Nucleus accumbens (tissue), 56 donors: ENCODE measurements at regions not wholly inside any gene's neighbourhood (a gene's known extent, or its start where the extent isn't known, plus 50 kb on each side); places are given as distances from the start of the nearest gene placed in this dataset.

ENCODE experiments used
- DNase-seq, 56 donors: peaks; one replicate each; lab custom pipeline; 2025; lab: John Stamatoyannopoulos, UW

- no peak for DNase-seq
These were observed 196.0 kb upstream of the VRK2 start for GRCh38 chr2:57850415-57851130.

- no peak for DNase-seq
These were observed 191.4 kb upstream of the VRK2 start for GRCh38 chr2:57855212-57855611.

DNA sequence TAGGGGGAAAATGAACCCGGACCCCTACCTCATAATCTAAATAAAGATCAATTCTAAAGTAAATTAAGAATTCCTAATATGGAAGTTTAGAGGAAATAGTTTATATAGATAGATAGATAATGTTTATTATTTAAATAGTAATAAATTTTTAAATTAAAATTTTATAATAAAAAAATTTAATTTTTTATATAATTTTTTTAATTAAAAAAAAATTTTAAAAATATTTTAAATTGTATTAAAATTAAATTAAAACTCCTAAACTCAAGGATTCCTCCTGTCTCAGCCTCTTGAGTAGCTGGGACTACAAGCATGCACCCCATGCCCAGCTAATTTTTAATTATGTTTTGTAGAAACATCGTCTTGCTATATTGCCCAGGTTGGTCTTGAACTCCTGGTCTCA is 186.9 kb upstream of the VRK2 start:
- no peak for DNase-seq

- DNase-seq, result no peak
These were observed 184.5 kb upstream of the VRK2 start for GRCh38 chr2:57862153-57862552.

GRCh38 chr2:57862727-57863126 is 183.9 kb upstream of the VRK2 start:
- DNase-seq, result no peak

- DNase-seq, result no peak
These were observed 181.7 kb upstream of the VRK2 start for GRCh38 chr2:57864926-57865325.

DNA sequence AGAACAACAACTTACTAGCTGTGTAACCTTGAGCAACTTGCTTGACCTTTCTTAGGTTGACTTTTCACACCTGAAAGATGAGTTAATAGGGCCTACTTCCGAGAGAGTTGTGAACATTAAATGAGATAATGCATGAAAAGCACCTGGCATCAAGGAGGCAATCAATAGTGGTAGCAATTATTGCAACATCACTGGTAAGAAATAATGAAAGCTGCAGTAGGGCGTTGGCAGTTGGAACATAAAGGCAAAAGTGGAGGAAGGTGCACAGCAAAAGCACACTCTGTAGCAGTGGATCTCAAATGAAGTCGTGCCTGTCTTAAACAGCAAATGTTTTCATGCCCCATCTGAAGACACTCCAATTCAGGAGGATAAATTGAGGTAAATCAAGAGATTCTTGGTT is 178.9 kb upstream of the VRK2 start:
- DNase-seq, result no peak

- DNase-seq, result no peak
These were observed 177.9 kb upstream of the VRK2 start for GRCh38 chr2:57868619-57869139.

GRCh38 chr2:57869758-57870344 is 176.8 kb upstream of the VRK2 start:
- no peak for DNase-seq

- no peak for DNase-seq
These were observed 170.3 kb upstream of the VRK2 start for GRCh38 chr2:57876313-57876712.

DNA sequence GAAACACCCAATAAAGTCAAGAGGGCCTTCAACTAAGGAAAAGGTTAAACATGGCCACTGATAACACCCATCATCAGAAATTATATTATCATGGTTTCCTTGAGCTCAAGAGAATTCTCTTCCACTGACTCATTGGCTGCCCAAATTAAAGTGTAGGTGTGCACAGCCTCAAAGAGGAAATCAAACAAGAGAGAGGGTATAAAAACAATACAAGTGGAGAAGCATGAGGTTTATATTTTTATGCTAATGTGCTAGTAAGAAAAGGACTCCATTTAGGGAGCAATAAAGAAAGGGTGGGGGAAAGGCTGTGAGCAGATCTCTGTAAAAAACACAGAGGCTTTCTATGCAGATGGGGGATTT is 168.8 kb upstream of the VRK2 start:
- no peak for DNase-seq

GRCh38 chr2:57878171-57878865 is 168.3 kb upstream of the VRK2 start:
- peak in 11 of 56 donors; percentile 7 to 58 (median 20) for DNase-seq

DNA sequence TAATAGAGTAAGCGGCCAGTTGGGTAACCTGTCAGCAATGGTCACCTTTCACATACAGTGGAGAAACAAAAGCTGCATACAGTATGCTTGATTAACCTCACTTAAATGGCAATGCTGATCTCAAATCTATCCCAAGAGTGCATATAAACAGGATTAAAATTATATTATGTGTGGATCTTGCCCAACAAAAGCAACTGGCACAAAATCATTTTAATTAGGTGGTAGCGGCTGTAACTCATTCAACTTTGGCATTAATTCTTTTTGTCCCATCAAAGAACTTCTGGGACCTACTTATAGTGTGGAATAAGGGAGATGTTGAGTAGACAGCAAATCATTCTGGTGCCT is 167.8 kb upstream of the VRK2 start:
- DNase-seq, result no peak

DNA sequence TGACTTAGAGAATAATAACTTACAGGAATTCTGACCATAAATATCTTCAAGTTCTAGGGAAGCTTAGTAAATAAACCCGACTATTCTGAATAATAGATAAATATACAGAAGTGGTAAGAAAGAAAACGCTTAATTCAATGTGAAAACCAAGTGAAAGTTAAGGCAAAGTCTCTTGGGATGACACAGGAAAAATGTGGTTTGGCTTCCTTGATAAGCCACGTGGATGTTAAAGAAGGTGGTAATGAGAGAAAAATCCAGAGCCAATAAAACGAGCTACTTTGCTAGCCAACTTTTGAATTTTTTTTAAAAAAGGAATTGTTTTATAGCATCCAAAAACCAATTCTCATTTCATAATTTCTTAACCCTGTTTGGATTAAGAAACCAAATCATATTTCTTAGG is 166.2 kb upstream of the VRK2 start:
- no peak for DNase-seq

DNA sequence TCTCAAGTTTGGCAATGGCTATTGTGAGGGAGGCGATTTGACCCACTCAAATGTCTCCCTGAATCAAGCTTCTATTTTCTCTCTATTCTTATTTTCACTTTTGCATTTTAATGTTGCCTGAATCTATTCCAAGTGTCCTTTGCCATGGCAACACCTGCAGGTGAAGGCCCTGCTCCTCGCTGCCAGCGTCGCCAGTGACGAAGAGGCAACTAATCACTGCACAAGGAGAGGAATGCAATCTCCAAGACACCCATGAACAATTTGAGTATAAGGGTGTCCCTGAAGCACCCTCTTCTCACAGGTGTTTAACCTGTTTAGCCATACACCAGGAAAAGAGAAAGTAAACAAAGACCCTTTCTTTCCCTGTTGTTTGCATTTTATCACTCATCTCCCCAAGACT is 165.6 kb upstream of the VRK2 start:
- peak in 11 of 56 donors; percentile 6 to 46 (median 20) for DNase-seq

DNA sequence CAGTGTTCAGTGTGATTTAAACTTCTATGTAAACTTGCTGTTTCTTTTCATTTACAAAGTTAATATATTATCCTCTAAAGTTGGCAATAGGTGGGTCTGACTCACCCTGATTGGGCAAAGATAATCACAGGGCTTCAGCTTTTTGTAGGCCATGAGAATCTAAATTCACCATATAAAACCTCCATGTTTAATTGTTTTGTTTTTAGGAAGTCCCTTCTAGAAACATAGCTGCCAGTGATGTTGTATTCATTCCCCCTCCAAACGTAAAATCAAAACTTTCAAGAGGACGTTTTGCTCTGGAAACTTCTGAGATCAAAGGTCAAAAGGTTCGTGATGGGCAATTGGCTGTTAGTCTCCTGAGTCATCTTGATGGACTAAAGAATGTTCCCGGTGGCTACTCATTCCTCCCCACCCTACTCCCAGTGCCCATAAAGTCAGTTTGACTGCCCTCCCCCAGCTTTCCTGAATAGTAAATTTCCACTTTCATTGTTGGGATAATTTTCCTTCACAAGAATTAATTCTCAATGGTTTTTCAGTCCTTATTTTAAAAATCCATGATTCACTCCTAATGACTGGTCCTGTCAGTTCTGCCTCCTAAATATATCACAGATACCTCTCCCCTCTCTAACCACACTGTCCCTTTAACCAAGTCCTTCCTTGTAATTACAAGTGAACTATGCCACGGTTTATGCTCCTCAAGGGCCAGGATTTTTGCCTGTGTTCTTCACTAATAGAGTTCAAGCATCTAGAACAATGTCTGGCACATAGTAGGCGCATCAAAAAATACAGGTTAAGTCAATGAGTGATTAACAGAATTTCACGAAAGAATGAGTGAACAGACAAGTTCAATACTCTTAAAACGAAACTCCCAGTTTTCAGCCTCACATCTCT is 164.4 kb upstream of the VRK2 start:
- no peak for DNase-seq

DNA sequence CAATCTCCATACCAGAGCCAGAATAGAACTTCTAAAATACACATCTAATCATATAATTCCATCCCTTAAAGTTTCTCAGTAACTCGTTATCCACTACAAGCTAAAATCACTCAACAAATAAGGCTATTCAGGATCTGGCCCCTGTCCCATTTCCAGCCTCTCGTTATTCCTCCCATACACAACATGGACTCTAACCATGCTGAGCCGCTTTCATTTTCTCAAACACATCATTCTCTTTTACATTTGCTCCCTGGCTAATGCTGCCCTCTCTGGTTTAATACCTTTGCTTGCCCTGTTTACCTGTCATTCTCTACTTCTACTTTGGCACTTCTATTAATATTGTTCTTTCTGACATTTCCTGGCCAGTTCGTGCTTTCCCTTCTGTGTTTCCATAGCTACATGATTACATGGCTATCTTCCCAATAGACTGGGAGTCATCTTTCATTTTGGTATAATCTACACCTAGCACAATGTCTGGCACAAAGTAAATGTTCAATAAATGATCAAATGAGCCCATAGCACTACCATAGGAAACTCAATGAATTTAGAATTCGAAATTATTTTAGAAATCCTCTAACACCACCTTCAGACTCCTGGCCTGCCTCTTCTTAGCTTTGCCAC is 163.6 kb upstream of the VRK2 start:
- peak in 10 of 56 donors; percentile 7 to 45 (median 20) for DNase-seq

GRCh38 chr2:57884281-57884680 is 162.3 kb upstream of the VRK2 start:
- no peak for DNase-seq

- DNase-seq, result no peak
These were observed 160.9 kb upstream of the VRK2 start for GRCh38 chr2:57885742-57886141.

- DNase-seq, result no peak
These were observed 160.3 kb upstream of the VRK2 start for GRCh38 chr2:57886161-57886786.
